ENCODE measurements at regions not wholly inside any gene's neighbourhood (a gene's known extent, or its start where the extent isn't known, plus 50 kb on each side); places are given as distances from the start of the nearest gene placed in this dataset.
A peak's percentile ranks its signal among the peaks of the same experiment; 100 is the strongest.

DNA sequence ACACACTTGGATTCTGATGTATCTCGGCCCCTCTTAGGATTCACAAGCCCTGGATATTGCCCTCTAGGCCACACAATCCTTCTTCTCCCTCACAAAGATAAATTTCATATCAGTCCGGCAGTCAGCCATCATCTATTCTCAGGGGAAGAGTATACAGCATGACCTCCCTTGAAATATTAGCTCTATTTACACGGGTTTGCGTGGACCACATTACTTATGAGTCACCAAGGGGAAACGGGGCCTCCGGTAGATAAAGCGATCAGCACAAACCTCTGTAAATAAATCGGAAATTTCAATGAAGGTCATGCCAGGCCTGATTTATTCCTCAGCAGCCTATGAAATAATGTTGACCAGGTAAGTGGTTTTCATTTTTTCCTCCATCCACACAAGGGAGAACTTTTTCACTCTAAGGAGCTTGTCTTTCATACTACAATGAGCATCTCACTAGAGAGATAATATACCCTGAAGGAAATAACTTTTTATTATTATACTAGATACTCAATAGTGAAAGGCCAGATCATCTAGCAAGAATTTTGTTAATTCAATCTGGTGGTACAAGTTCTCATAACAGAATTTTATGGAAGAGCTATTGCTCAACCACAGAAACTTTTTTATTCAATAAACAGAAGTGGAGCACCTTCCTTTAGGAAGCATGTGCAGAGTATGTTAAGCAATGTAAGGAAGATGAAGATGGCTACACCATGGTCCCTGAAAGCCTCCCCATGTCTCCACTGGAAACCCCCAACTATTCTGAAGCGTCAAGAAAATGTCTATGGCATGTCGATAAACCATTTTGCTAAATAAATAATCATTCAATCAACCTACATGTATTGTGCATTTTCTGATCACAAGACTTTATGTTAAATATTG, 125.2 kb upstream of the PIK3C3 start:
- Histone ChIP-seq H3K9ac (ENCODE audit: low read length in 3 of 3) (no peak overlapping the region), H3K4me1 (ENCODE audit: control insufficient read depth in 2 of 3, insufficient read depth in 2 of 3, low read depth in 1 of 3, low read length in 3 of 3) (no peaks in the 10 kb centered on the region), H3K4me3 (ENCODE audit: low read length in 3 of 3) (no peak overlapping the region), H3K27ac (ENCODE audit: low read depth in 2 of 2, low read length in 2 of 2) (no peak overlapping the region), H3K36me3 (ENCODE audit: control insufficient read depth in 2 of 3, insufficient read depth in 3 of 3, low read length in 3 of 3) (no peaks in the 10 kb centered on the region), H3K9me3 (ENCODE audit: control insufficient read depth in 2 of 3, insufficient read depth in 1 of 3, low read length in 3 of 3) (no peaks in the 10 kb centered on the region), H3K27me3 (ENCODE audit: control insufficient read depth, insufficient read depth, low read length) (no peaks in the 10 kb centered on the region)
- DNase-seq (no peak), FAIRE-seq (no peak)
- intact Hi-C loops (cut with DNase I), result no loop called here
- TF ChIP-seq, protein P1, sequence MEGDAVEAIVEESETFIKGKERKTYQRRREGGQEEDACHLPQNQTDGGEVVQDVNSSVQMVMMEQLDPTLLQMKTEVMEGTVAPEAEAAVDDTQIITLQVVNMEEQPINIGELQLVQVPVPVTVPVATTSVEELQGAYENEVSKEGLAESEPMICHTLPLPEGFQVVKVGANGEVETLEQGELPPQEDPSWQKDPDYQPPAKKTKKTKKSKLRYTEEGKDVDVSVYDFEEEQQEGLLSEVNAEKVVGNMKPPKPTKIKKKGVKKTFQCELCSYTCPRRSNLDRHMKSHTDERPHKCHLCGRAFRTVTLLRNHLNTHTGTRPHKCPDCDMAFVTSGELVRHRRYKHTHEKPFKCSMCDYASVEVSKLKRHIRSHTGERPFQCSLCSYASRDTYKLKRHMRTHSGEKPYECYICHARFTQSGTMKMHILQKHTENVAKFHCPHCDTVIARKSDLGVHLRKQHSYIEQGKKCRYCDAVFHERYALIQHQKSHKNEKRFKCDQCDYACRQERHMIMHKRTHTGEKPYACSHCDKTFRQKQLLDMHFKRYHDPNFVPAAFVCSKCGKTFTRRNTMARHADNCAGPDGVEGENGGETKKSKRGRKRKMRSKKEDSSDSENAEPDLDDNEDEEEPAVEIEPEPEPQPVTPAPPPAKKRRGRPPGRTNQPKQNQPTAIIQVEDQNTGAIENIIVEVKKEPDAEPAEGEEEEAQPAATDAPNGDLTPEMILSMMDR (IDR thresholded peaks at IDR 0.05; ENCODE audit: borderline replicate concordance, extremely low read depth, insufficient read depth), result no peak

GRCh38 chr18:41828137-41828536, 126.9 kb upstream of the PIK3C3 start:
- DNase-seq (peak in 2 of 5 donors; percentile 28 to 53), FAIRE-seq (no peak)
- intact Hi-C loops (cut with DNase I), result no loop called here
- no peak overlapping the region for H3K27ac ChIP-seq (ENCODE audit: low read depth in 2 of 2, low read length in 2 of 2)
- TF ChIP-seq, protein P1 (IDR thresholded peaks at IDR 0.05; ENCODE audit: borderline replicate concordance, extremely low read depth, insufficient read depth), result no peak
- no peaks in the 10 kb centered on the region for H3K36me3 ChIP-seq (ENCODE audit: control insufficient read depth in 2 of 3, insufficient read depth in 3 of 3, low read length in 3 of 3)
- no peaks in the 10 kb centered on the region for H3K27me3 ChIP-seq (ENCODE audit: control insufficient read depth, insufficient read depth, low read length)
- H3K9ac ChIP-seq (ENCODE audit: low read length in 3 of 3), result no peak overlapping the region
- no peak overlapping the region for H3K4me3 ChIP-seq (ENCODE audit: low read length in 3 of 3)
- no peaks in the 10 kb centered on the region for H3K9me3 ChIP-seq (ENCODE audit: control insufficient read depth in 2 of 3, insufficient read depth in 1 of 3, low read length in 3 of 3)
- H3K4me1 ChIP-seq (ENCODE audit: control insufficient read depth in 2 of 3, insufficient read depth in 2 of 3, low read depth in 1 of 3, low read length in 3 of 3), result no peaks in the 10 kb centered on the region

GRCh38 chr18:41820784-41821183, 134.2 kb upstream of the PIK3C3 start:
- FAIRE-seq, result no peak

More at GRCh38 chr18:41820784-41821183, 134.2 kb upstream of the PIK3C3 start:
- no peak overlapping the region for H3K9ac ChIP-seq (ENCODE audit: low read length in 3 of 3)
- H3K4me1 ChIP-seq (ENCODE audit: control insufficient read depth in 2 of 3, insufficient read depth in 2 of 3, low read depth in 1 of 3, low read length in 3 of 3), result no peaks in the 10 kb centered on the region
- H3K36me3 ChIP-seq (ENCODE audit: control insufficient read depth in 2 of 3, insufficient read depth in 3 of 3, low read length in 3 of 3), result no peaks in the 10 kb centered on the region
- H3K27me3 ChIP-seq (ENCODE audit: control insufficient read depth, insufficient read depth, low read length), result no peaks in the 10 kb centered on the region
- intact Hi-C loops (cut with DNase I), result no loop called here
- no peaks in the 10 kb centered on the region for H3K9me3 ChIP-seq (ENCODE audit: control insufficient read depth in 2 of 3, insufficient read depth in 1 of 3, low read length in 3 of 3)
- TF ChIP-seq, protein P1 (IDR thresholded peaks at IDR 0.05; ENCODE audit: borderline replicate concordance, extremely low read depth, insufficient read depth), result no peak
- DNase-seq, result no peak
- no peak overlapping the region for H3K27ac ChIP-seq (ENCODE audit: low read depth in 2 of 2, low read length in 2 of 2)
- H3K4me3 ChIP-seq (ENCODE audit: low read length in 3 of 3), result no peak overlapping the region
